ENCODE measurements at regions not wholly inside any gene's neighbourhood (a gene's known extent, or its start where the extent isn't known, plus 50 kb on each side); places are given as distances from the start of the nearest gene placed in this dataset.

- TF ChIP-seq, protein P1, sequence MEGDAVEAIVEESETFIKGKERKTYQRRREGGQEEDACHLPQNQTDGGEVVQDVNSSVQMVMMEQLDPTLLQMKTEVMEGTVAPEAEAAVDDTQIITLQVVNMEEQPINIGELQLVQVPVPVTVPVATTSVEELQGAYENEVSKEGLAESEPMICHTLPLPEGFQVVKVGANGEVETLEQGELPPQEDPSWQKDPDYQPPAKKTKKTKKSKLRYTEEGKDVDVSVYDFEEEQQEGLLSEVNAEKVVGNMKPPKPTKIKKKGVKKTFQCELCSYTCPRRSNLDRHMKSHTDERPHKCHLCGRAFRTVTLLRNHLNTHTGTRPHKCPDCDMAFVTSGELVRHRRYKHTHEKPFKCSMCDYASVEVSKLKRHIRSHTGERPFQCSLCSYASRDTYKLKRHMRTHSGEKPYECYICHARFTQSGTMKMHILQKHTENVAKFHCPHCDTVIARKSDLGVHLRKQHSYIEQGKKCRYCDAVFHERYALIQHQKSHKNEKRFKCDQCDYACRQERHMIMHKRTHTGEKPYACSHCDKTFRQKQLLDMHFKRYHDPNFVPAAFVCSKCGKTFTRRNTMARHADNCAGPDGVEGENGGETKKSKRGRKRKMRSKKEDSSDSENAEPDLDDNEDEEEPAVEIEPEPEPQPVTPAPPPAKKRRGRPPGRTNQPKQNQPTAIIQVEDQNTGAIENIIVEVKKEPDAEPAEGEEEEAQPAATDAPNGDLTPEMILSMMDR (IDR thresholded peaks at IDR 0.05; ENCODE audit: poor library complexity) = no peak
- TF ChIP-seq EZH2phosphoT487 (IDR thresholded peaks at IDR 0.05; ENCODE audit: low read depth, severe bottlenecking, unreplicated experiment) = no peak
- no peak for TF ChIP-seq EZH2 (IDR thresholded peaks at IDR 0.05; ENCODE audit: borderline replicate concordance)
These were observed 386.7 kb upstream of the ZFHX3 start for GRCh38 chr16:73434621-73435020.
